PC-3 (cell line): ENCODE measurements at regions not wholly inside any gene's neighbourhood (a gene's known extent, or its start where the extent isn't known, plus 50 kb on each side); places are given as distances from the start of the nearest gene placed in this dataset.

Experiments
- EZH2 ChIP-seq: fragments of 300-600 bp; sonication (generic); IDR thresholded peaks from one replicate; pipeline ENCODE4 v1.6.1; 2017; ENCODE audit warnings: antibody characterized with exemption, mild to moderate bottlenecking, low read length; ENCODE audit not compliant: unreplicated experiment
- TF ChIP-seq, protein P1 (sequence below): fragments of 300-600 bp; sonication (generic); conservative IDR thresholded peaks from 2 replicates; pipeline ENCODE4 v1.5.1; 2017; ENCODE audit warnings: antibody characterized with exemption, low read depth, mild to moderate bottlenecking, low read length

DNA sequence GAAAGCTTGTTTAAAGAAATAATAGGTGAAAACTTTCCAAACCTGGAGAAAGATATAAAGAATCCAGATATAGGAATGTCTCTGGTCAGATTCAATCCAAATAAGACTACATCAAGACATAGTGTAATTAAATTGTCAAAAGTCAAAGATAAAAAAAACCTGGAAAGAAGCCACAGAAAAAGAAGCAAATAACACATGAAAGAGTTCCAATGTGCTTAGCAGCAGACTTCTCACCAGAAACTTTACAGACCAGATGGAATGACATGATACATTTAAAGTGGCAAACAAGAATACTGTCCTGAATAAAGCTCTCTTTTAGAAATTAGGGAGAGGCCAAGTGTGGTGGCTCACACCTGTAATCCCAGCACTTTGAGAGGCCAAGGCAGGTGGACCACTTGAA, 1039.9 kb downstream of the KCNT2 start:
- no peak for TF ChIP-seq EZH2
- TF ChIP-seq, protein P1, sequence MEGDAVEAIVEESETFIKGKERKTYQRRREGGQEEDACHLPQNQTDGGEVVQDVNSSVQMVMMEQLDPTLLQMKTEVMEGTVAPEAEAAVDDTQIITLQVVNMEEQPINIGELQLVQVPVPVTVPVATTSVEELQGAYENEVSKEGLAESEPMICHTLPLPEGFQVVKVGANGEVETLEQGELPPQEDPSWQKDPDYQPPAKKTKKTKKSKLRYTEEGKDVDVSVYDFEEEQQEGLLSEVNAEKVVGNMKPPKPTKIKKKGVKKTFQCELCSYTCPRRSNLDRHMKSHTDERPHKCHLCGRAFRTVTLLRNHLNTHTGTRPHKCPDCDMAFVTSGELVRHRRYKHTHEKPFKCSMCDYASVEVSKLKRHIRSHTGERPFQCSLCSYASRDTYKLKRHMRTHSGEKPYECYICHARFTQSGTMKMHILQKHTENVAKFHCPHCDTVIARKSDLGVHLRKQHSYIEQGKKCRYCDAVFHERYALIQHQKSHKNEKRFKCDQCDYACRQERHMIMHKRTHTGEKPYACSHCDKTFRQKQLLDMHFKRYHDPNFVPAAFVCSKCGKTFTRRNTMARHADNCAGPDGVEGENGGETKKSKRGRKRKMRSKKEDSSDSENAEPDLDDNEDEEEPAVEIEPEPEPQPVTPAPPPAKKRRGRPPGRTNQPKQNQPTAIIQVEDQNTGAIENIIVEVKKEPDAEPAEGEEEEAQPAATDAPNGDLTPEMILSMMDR: no peak
